Aorta (tissue), 5 donors: ENCODE measurements at regions not wholly inside any gene's neighbourhood (a gene's known extent, or its start where the extent isn't known, plus 50 kb on each side); places are given as distances from the start of the nearest gene placed in this dataset.

Experiments
- ATAC-seq: fragments of 200-7000 bp; cut with Tn5 transposase; one replicate; pipeline ENCODE4 v1.9.1; 2022; ENCODE audit warnings: moderate library complexity; ENCODE audit not compliant: low FRiP score
- DNase-seq, 2 donors: peaks; one replicate each; pipeline ENCODE4 v3.0.0-alpha.2; 2020
- H3K27ac ChIP-seq, 2 donors: one replicate each; pipeline ENCODE4 v1.5.1; 2013; ENCODE audit warnings: low read length in 2 of 2, mild to moderate bottlenecking in 2 of 2, moderate library complexity in 2 of 2, control low read depth in 1 of 2, inconsistent platforms in 1 of 2, low read depth in 1 of 2
- H3K27me3 ChIP-seq, 2 donors: one replicate each; pipeline ENCODE4 v1.6.1; 2013; ENCODE audit warnings: control low read depth in 1 of 2, low read length in 1 of 2, mild to moderate bottlenecking in 1 of 2, moderate library complexity in 1 of 2; ENCODE audit not compliant: insufficient read depth in 2 of 2, control insufficient read depth in 1 of 2
- H3K36me3 ChIP-seq, 2 donors: one replicate each; pipeline ENCODE4 v1.6.1; 2013; ENCODE audit warnings: control low read depth in 1 of 2, low read length in 1 of 2, mild to moderate bottlenecking in 1 of 2; ENCODE audit not compliant: insufficient read depth in 2 of 2, control insufficient read depth in 1 of 2
- H3K4me1 ChIP-seq, 2 donors: one replicate each; pipeline ENCODE4 v1.6.1; 2013; ENCODE audit warnings: low read length in 2 of 2, control low read depth in 1 of 2, mild to moderate bottlenecking in 1 of 2, moderate library complexity in 1 of 2; ENCODE audit not compliant: insufficient read depth in 2 of 2, control insufficient read depth in 1 of 2
- H3K4me3 ChIP-seq, 2 donors: one replicate each; pipeline ENCODE4 v1.5.1; 2013; ENCODE audit warnings: low read length in 2 of 2, control low read depth in 1 of 2, mild to moderate bottlenecking in 1 of 2
- H3K9me3 ChIP-seq: one replicate; pipeline ENCODE4 v1.6.1; 2013; ENCODE audit warnings: mild to moderate bottlenecking, low read length; ENCODE audit not compliant: control insufficient read depth
- WGBS, 2 donors: extraction: QIAGEN DNeasy Blood & Tissue Kit; methylation state at CpG; one replicate each; pipeline ENCODE4 v1.1.7; 2013; 5-methylcytosine and 5-hydroxymethylcytosine counted together
- intact Hi-C, 2 donors: fragments of 100-400 bp; cut with DNase I; formaldehyde crosslinking; loops; one replicate each; pipeline versions ENCODE4 v1.14.2 to v1.15.0; 2022
- donor health status: healthy with polysubstance abuse.
- donor health status: Bipolar disorder and iron deficiency.
- donor health status: DM: no; HTN: no; CAD: no.
- donor health status: DM: no; HTN: no; CAD: no.
- donor health status: DM: yes; HTN: yes; CAD: no.

GRCh38 chr1:199758626-199759255 is 268.8 kb upstream of the NR5A2 start:
- DNase-seq = no peak
- intact Hi-C loops = no loop called here
- Histone ChIP-seq H3K4me3 (no peak overlapping the region), H3K36me3 (no peaks in the 10 kb centered on the region), H3K9me3 (no peaks in the 10 kb centered on the region), H3K27me3 (no peaks in the 10 kb centered on the region), H3K27ac (no peak overlapping the region), H3K4me1 (no peaks in the 10 kb centered on the region)
- WGBS, 2 donors = 71 to 78% methylated on average over 3 of the region's 3 CpGs
- ATAC-seq = no peak

DNA sequence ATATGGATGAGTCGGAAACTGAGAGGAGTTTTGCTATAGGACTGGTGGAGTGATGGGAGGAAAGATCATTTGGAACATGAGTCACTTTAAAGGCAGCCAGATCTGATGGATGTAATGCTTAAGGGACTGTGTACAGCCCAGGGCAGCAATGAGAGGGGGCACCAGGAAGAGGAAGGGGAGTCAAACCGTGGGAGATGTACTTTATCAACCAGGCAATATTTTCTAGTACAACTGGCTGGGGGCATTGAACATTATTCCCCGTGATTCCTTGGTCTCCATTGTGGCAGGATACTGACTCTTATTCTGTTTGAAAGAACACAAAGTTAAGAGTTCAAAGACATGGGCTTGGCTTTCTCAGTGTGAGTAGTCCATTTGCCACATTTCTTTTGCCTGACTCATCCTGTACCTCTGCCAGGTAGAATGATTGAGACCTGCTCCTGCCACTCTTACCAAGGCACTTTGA is 268.2 kb upstream of the NR5A2 start:
- Histone ChIP-seq H3K9me3 (no peaks in the 10 kb centered on the region), H3K4me3 (no peak overlapping the region), H3K27me3 (no peaks in the 10 kb centered on the region), H3K36me3 (no peaks in the 10 kb centered on the region), H3K4me1 (no peaks in the 10 kb centered on the region), H3K27ac (no peak overlapping the region)
- ATAC-seq (no peak), DNase-seq (no peak)
- 43 to 52% methylated on average over 3 of the region's 3 CpGs for WGBS, 2 donors
- intact Hi-C loops = no loop called here

GRCh38 chr1:199762572-199762971 is 264.9 kb upstream of the NR5A2 start:
- no peak overlapping the region for H3K4me3 ChIP-seq
- no peak for ATAC-seq
- H3K9me3 ChIP-seq = no peaks in the 10 kb centered on the region
- H3K27me3 ChIP-seq = no peaks in the 10 kb centered on the region
- H3K4me1 ChIP-seq = no peaks in the 10 kb centered on the region
- DNase-seq = no peak
- intact Hi-C loops = no loop called here
- H3K36me3 ChIP-seq = no peaks in the 10 kb centered on the region
- H3K27ac ChIP-seq = no peak overlapping the region
- WGBS, 2 donors = 72 to 73% methylated on average over 5 of the region's 5 CpGs

GRCh38 chr1:199766218-199766792 is 261.2 kb upstream of the NR5A2 start:
- H3K27ac ChIP-seq = no peak overlapping the region
- no peaks in the 10 kb centered on the region for H3K4me1 ChIP-seq
- no peak for DNase-seq
- H3K36me3 ChIP-seq = no peaks in the 10 kb centered on the region
- no peak for ATAC-seq
- H3K4me3 ChIP-seq = no peak overlapping the region
- no peaks in the 10 kb centered on the region for H3K9me3 ChIP-seq
- H3K27me3 ChIP-seq = no peaks in the 10 kb centered on the region
- intact Hi-C loops = no loop called here

DNA sequence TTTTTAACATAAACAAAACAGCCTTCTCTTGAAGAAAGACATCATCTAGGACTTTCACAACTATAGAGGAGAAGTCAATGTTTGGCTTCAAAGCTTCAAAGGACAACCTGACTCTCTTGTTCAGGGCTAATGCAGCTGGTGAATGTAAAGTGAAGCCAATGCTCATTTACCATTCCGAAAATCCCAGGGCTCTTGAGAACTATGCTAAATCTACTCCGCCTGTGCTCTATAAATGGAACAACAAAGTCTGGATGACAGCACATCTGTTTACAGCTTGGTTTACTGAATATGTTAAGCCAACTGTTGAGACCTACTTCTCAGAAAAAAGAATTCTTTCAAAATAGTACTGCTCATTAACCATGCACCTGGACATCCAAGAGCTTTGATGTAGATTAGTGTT is 259.8 kb upstream of the NR5A2 start:
- no peaks in the 10 kb centered on the region for H3K9me3 ChIP-seq
- WGBS, 2 donors = 90 to 92% methylated on average over 2 of the region's 2 CpGs
- no peak overlapping the region for H3K27ac ChIP-seq
- no peak for DNase-seq
- no peaks in the 10 kb centered on the region for H3K36me3 ChIP-seq
- intact Hi-C loops = no loop called here
- ATAC-seq = no peak
- no peaks in the 10 kb centered on the region for H3K4me1 ChIP-seq
- no peak overlapping the region for H3K4me3 ChIP-seq
- no peaks in the 10 kb centered on the region for H3K27me3 ChIP-seq

DNA sequence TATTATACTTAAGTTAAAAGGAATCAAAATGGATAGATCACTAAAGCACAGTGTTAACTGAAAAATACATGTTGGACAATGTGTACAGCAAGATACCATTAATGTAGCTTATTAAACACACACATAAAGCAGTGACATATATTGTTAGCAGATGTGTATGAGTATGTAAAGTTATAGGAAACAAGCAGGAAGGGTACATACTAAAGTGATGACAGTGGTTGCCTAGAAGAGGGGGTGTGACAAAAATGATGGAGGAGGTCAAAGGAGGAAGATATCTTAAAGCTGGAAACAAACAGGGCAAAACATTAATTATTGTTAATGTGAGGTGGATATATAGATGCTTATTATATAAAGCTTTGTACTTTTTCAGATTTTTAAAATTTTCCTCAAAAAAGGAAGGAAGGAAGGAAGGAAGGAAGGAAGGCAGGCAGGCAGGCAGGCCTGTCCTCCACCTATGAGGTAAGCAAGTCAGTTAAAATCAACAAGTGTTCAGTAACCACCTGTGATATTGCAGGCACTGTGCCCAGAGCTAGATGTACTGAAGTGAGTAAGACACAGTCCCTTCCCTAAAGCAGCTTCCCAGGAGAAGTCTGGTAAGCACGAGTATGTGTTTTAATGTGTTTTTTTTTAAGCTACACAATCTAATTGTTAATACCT is 252.9 kb upstream of the NR5A2 start:
- WGBS, 2 donors = 44 to 48% methylated on average over 1 of the region's 1 CpG
- H3K4me3 ChIP-seq = no peak overlapping the region
- intact Hi-C loops = no loop called here
- peaks cover 1% of the 10 kb centered on the region for H3K9me3 ChIP-seq
- no peak for ATAC-seq
- no peaks in the 10 kb centered on the region for H3K27me3 ChIP-seq
- H3K27ac ChIP-seq = no peak overlapping the region
- no peaks in the 10 kb centered on the region for H3K36me3 ChIP-seq
- no peak for DNase-seq
- no peaks in the 10 kb centered on the region for H3K4me1 ChIP-seq

DNA sequence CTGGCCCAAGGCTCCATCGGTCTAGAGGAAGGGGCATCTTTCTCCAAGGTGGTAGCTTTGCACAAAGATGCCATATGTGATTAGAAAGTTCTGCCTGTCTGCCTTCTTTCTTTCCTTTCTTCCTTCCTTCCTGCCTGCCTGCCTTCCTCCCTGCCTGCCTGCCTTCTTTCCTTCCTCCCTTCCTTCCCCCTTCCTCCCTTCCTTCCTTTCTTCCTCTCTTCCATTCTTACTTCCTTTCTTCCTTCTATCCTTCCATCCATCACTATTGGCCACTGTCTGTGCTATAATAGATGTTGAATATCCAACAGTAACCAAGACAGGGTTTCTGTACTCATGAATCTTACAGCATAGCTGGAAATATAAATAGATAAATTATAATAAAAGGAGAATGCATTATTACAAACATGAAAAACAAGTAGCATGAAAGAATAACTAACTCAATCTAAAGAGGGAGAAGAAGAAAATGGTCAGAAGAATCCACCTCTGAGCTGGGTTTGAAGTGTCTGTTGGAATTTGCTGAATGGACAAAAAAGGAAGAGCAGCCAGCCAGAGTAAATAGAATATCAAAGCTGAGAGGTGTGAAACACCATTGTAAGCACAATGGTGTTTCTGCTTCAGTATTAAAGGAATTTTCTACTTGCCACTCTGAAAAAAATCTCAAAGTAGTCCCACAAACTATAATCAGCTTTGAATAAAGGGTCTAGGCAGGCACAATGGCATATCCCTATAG is 250.6 kb upstream of the NR5A2 start:
- Histone ChIP-seq H3K4me3 (no peak overlapping the region), H3K27ac (no peak overlapping the region), H3K4me1 (no peaks in the 10 kb centered on the region), H3K27me3 (no peaks in the 10 kb centered on the region), H3K36me3 (no peaks in the 10 kb centered on the region), H3K9me3 (peaks cover 1% of the 10 kb centered on the region)
- DNase-seq = no peak
- ATAC-seq = no peak
- 95 to 100% methylated on average over 1 of the region's 1 CpG for WGBS, 2 donors
- intact Hi-C loops = no loop called here

DNA sequence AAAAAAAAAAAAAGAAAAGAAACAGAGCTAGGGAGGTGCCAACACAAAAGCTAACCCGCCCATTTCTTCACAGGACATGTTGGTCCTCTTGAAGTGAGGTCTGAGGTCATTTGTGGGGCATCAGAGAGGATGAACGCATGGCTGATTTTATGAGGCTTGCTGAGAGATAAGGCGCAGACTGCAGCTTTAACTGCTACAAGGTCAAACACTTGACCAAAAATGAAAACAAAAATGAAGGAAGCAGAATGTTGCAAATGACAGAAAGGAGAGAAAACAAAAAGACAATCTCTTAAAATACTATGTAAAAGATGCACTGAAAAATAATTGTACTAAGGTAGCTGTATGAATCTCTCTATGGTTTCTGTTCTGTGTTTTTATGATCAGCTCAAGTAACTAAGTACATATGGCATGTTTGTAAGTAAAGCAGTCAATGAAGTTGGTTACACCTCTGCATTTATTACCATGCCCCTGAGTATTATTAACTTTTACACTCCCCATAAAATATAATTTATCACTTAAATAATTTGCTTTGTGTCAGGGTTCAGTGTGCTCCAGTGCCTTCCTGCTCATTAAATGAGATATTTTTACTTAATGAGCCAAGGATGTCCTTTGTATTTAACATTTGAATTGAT is 249.1 kb upstream of the NR5A2 start:
- Histone ChIP-seq H3K27ac (no peak overlapping the region), H3K9me3 (peaks cover 3% of the 10 kb centered on the region), H3K36me3 (no peaks in the 10 kb centered on the region), H3K4me1 (no peaks in the 10 kb centered on the region), H3K27me3 (no peaks in the 10 kb centered on the region), H3K4me3 (no peak overlapping the region)
- 24 to 32% methylated on average over 3 of the region's 3 CpGs for WGBS, 2 donors
- no peak for ATAC-seq
- intact Hi-C loops = no loop called here
- DNase-seq = no peak
